Stimulated activated CD4-positive, alpha-beta T cell treated with anti-CD3 and anti-CD28 coated beads, Interleukin-4, amount 100 ng/mL, for 48 hours (primary cell): ENCODE measurements at regions not wholly inside any gene's neighbourhood (a gene's known extent, or its start where the extent isn't known, plus 50 kb on each side); places are given as distances from the start of the nearest gene placed in this dataset.
"Not testable (repeated sequence)": the region's sequence is repeated elsewhere in the genome, so short reads cannot be mapped to it uniquely, and the experiment has no call there.

Source experiments
- DNase-seq, 2 donors: peaks; one replicate each; pipeline ENCODE4 v3.0.0-alpha.2; 2020; ENCODE audit warnings: low read depth in 2 of 2

DNA sequence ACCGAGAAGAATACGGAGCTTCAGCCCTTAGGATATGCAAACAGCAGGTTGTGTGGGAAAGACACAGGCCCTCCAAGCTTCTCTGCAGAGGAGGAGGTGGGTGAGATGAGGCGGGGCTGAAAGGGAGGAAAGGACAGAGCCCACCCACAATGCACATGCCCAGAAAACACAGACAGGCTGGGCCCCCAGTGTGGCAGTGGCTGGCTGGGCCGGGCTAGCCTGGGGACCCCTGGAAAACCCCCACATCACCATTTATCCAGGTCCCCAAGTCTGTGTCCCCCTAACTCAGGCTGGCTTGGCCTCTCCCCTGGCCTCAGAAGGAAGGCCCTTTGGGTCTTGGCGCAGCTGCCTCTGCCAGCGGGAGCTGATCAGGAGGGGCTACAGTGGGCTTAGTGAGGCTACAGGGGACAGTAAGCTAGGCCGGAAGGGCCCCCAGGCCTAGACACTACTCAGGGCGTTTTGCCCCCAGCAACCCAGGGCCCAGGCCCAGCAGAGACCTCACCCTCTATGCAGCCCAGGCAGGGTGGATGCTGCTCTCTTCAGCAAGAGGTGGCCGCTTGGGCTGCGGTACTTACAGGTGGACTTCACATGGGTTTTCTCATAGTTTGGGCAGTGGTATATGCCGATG is 119.5 kb downstream of the TUBA3C start:
- no peak for DNase-seq

DNA sequence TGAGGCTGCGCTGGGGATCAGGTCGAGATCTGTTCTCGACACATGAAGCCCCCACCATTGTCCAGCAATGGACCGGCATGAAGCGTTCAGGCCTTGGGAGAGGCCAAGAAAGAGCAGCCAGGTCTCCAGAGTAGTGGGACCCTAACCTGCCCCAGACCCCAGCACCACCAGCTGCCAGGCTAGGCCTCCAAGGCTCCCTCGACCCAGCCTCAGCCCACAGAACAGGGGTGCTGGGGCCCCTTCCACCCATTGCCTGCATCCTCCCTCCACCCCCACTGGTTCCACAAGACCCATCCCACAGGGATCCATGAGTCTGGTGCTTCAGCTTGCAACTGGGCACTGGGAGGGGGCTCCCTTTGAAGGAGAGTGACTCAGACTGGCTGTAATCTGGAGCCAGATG is 120.3 kb downstream of the TUBA3C start:
- no peak for DNase-seq

DNA sequence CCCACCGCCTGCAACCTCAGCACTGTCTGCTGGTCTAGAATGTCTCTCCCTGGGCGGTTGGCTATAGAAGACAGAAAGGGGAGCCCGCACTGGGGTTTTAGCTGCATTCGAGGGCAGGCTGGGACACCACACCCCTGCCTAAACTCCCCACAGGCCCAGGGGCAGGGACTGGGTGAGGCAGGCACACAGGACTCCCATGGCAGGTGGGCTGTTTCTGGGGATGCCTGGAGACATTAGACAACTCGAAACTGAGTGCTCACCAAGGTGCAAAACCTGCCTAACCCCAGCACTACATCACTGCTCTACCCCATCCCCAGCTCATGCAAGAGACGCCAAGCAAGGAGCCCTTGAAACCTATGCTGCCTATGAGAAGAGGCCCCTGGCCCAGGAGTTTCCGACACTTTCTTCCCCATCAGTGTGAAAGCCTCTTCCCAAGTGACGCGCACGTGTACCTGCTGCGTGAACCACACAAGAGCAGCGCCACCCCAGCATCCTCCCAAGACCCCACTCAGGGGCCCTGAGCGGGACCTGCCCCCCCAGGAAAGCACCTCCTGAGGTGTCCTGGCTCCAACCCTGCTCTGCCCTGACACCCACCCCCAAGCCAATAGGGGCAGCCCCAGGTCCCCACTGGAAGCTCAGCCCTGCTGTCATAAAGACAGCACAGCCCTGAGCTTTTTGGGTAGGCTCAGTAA is 121.2 kb downstream of the TUBA3C start:
- no peak for DNase-seq

DNA sequence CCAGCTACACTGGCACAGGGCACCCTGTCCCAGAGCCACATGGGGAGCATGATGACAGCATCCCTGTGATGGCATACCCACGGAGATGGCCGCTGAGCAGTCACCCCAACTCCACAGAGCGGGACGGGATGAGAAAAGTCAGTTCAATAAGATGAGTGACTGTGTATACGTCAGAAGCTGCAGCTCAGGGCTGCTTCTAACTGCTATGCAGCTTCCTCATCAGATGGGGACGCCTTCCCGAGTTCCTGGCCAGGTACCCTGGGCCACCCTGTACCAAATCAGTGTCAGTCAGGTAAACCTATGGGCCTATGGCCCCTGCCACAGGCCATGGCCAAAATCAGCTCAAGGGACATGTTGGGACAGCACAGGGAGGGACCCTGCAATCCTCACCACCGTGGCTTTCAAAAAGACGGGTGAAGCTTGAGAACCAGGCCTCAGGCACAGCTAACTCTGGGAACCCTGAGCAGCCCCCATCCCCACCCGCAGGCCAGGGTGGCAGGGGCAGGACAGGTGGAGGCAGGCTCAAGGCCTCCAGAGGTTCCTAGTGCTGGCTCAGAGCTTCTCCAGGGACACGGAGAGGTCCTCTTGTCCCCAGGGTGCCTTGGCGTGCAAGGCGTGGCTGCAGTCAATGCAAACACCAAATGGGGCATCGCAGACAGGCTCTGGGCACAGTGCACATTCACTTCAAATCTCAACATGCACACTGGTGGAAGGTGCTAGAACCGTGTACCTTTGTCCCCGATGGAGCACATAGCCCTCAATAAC is 122.4 kb downstream of the TUBA3C start:
- DNase-seq = no peak

DNA sequence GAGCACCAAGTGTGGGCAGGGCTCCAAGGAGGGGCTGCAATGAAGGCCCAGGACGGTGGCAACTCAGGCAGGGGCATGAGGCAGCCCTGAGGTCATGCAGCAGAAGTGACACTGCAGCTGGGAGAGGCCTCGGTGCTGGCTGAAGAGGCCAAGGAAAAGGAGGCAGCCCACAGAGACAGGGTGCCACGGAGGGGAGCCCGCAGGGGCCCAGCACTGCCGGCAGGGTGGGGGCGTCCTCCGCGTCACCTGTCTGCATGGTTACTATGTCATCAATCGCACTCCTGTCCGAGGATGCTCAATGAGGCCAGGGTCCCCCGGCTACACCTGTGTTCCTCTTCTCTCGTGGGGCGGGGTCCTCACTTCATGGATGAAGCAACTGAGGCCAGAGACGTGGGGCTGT is 123.1 kb downstream of the TUBA3C start:
- DNase-seq = no peak

DNA sequence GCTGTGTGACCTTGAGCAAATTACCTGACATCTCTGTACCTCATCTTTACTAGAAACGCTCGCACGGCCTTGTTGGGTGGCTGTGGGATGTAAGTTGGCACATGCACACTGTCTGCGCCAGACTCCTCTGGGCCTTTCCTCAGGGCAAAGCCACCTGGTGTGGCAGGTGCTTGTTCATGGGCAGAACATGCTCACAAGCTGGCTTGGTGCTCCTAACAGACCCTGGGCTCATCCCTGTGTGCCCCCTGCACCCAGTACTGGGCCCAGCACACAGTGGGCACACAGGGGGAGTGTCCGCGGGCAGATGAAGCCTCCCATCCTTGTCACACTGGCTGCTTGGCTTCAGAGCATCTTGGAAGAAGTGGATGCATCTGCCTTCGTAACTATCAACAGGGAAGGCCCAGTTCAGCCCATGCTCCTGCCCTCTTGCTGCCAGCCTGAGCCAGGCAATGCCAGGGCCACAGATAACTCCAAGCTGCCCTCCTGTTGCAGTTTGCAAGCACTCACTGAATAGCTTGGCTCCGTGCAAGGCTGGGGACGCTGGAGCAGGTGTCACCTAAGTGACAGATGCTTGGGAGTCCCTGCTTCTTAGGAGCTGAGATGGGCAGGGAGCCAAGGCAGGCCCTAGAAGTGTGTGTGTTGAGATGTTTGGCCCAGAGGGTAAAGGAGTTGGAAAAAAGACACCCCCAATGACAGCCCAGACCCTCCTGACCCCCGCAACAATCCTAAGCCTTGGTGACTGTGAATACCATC is 123.9 kb downstream of the TUBA3C start:
- DNase-seq = no peak

DNA sequence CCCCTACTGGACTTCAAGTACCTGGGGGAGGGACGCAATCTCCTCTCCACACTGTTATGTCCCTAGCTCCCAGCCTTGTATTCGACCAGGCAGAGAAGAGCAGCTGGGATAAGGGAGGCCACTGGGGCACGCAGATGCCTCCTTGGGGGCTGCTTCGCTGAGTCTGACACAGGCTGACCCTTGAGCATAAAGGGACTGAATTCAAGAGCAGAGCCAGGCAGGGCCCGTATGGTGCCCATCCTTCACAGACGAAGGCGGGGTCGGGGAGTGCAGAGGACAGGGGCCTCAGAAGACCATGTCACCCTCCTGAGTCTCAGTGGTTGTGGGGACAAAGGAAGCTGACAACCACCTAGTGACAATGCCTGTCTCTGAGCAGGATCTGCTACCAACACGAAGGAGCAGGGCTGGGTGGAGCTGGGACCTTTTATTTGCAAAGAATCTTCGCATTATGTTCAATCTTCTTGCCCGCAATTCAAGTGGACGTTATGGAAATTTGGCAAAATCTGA is 124.6 kb downstream of the TUBA3C start:
- DNase-seq = no peak

DNA sequence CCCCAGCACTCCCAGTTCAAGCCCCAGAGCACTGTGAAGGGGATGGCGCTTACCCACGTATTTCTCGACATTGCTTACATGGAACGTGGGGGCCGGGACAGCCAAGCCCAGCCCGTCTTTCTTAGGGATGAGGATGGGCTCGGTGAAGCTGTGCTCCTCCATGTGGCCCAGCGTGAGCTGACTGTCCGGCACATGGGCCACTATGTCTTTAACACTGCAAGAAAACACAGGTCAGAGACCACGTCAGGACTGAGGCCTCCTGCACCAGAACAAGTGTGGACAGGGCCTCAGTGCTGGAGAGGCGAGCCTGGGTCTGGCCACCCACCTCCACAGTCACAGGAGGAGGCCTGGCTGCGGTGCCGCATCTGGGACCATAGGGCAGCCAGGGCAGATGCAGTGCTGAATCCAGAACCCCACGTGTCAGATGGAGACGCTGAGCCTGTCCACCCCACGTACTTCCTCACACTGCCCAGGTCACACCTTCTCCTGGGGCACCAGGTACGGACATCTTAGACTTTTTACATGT is 125.2 kb downstream of the TUBA3C start:
- no peak for DNase-seq

DNA sequence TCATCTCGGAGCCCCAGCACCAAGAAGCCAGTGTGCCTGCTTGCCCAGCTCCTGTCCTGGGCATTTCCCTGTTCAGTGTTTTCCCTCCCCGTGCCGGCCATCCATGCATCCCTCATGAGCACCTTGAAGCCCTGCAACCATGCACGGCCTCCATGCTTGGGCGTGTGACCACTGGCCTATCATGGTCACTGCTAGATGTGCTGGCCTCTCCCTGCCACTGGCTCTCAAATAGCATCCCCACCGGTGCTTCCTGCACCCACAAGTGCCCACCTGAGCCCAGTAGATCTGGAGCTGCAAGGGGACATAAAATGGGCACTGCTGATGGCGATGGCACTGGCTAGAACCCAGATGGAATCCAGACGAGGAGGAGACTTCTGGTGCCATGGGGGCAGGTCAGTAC is 126.0 kb downstream of the TUBA3C start:
- DNase-seq = no peak

DNA sequence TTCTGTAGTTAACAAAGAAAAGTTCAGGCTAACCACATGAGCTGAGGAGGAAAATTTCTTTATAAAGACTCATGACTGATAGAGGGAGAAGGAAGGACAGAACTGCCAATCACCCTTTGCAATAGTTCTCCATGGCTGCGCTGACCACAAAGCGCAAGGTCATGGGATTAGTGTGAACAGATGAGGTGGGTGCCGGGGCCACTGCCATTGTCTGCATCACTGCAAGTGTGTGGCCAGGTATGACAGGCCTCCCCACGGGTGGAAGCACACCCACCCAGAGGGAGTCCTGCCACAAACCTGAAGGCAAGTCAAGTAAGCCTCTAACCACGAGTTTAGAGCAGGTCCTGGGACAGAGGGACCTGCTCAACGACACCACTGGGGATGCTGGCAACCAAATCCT is 128.1 kb downstream of the TUBA3C start:
- no peak for DNase-seq

DNA sequence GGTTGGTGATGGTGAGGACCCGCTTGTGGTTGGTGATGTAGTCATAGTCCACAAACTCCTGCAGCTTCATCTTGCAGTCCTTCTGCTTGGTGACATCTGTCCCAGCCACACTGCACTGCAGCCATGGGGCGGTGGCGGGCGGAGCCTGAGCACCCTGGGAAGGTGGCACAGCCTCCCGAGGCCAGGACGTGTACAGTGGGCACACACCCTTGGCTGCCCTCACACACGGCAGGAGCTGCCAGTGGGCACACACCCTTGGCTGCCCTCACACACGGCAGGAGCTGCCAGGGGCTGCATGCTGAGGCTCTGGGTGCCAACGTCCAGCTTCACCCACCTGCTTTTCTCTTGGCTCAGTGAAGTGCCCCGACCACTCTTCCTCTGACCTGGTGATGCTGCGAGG is 128.7 kb downstream of the TUBA3C start:
- DNase-seq = no peak

DNA sequence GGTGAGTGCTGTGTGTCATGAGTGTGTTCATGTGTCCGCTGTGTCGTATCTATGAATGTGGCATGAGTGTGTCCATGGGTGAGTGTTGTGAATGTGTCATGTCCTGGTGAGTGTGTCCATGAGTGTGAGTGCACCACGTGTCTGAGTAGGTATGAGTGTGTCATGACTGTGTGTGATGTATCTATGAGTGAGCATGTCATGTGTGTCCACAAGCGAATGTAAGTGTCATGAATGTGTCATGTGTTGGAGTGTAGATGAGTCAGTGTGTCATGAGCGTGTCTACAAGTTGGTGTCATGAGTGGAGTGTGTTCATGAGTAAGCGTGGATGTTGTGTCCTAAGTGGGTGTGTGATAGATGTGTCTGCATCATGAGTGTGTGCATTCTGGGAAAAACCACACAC is 129.4 kb downstream of the TUBA3C start:
- no peak for DNase-seq

DNA sequence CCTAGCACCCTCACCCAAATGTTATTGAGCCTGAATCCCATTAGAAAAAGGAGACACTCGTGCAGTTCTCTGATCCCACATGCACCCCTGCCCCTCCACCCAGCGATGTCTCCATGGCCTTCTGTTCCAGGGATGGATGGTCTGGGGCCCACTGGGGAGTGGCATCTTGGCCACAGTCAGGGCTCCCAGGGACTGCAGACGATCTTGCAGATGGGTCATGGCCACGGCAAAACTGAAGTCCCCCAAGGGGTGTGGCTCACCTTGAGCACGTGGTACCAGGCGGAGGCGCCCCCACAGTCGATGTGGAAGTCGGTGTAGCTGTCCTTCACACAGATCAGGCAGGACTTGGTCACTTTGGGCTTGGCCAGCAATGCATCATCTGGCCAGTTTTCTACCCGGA is 130.7 kb downstream of the TUBA3C start:
- no peak for DNase-seq

DNA sequence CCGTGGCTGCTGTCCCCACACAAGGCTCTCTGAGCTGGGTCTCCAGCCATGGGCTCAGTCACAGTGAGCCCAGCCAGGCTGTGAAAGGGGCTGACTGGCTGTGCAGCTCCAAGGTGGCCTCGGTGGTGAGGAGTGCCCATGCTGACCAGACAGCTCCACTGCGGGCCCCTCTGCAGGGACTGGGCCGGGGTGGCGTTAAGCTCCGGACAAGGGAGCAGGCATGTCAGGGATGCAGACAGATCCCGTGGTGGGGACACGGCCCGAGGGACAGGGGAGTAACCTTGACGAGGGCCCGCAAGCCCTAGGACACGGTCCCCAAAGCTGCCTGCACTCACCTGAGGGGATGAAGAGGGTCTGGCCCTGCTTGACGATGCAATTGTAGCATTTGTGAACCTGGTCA is 132.0 kb downstream of the TUBA3C start:
- not testable (repeated sequence) for DNase-seq

DNA sequence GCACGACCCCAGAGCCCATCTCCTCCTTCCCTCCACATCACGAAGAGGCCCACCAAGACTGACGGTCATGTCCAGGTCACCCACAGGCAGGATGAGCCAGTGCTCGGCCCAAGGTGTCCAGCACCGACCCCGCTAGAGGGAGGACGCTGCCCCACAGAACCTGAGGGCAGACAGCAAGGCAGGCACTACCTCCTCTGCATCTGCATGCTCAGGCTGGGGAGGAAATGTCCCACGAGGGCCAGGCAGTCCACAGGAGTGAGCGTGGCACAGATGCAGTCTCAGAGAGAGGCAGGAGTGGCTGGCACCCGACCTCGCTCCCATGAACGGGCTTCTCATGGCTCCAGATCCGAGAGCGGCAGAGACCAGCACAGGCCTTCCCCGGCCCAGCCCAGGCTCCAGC is 133.2 kb downstream of the TUBA3C start:
- DNase-seq = no peak

DNA sequence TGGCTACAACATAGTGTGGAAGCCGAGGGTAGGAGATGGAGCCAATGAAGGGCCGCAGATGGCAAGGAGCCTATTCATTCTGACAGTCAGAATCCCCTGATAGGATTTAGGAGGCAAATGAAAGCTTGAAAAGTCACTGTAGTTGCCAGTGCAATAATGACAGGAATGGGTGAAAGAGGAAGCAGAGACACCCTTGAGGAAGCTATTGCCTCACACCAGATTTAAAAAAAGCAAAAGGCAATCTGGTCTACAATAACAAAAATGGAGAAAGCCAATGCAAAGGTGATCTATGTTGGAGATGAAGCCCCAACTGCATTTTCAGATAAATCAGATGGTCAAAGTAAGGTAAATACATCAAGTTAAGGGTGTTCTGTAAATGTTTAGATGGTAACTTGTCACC is 158.5 kb downstream of the TUBA3C start:
- no peak for DNase-seq

DNA sequence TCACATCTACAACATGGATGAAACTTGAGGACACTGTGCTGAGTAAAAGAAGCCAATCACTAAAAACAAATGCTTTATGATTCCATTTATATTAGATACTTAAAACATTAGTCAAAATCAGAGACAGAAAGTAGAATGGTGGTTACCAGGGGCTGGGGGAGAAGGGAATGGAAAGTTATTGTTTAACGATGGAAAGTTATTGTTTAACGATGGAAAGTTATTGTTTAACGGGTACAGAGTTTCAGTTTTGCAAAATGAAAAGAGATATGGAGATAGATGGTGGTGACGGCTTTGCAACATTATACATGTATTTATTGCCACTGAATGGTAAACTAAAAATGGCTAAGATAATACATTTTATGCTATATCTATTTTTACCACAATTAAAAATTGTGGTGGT is 160.6 kb downstream of the TUBA3C start:
- DNase-seq = no peak

DNA sequence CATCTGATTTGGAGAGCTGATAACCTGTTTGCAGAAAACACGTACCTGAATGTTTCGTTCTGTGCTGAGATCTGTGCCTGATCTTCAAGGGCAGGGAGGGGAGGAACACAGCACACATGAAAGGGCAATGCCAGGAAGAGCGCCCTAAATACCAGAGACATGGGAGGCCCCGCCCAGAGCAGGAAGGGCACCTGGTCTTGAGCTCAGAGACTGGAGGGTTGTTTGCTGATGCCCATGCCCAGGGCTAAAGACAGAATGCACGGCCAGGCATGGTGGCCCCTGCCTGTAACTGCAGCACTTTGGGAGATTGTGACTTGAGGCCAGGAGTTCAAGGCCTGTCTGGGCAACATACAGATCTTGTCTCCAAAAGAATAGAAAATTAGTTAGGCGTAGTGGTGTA is 183.2 kb downstream of the TUBA3C start:
- DNase-seq = no peak

DNA sequence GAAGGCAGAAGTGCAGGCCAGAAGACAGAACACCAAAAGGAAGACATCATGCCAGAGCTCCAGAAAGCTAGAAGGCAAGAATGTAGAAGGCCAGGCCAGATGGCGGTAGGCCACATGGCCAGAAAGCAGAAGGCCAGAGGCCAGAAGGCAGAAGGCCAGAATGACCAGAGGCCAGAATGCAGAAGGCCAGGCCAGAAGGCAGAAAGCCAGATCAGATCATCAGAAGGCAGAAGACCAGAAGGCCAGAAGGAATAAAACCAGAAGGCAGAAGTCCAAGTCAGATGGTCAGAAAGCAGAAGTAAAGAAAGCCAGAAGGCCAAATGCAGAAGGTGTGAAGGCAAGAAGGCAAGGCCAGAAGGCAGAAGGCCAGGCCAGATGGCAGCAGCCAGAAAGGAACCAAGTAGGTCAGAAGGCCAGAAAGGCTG is 185.0 kb downstream of the TUBA3C start:
- no peak for DNase-seq

DNA sequence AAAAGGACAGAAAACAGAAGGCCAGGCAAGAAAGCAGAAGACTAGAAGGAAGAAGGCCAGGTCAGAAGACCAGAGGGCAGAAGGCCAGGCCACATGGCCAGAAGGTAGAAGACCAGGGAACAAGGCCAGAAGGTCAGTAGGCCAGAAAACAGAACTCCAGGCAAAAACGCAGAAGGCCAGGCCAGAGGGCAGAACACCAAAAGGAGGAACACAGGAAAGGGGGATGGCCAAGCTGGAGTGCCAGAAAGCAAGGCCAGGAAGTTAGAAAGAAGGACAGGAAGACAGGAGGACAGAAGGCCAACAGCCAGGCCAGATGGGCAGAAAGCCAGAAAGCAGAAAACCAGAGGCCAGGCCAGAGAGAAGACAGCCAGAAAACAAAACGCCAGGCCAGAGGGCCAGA is 185.4 kb downstream of the TUBA3C start:
- DNase-seq = no peak

DNA sequence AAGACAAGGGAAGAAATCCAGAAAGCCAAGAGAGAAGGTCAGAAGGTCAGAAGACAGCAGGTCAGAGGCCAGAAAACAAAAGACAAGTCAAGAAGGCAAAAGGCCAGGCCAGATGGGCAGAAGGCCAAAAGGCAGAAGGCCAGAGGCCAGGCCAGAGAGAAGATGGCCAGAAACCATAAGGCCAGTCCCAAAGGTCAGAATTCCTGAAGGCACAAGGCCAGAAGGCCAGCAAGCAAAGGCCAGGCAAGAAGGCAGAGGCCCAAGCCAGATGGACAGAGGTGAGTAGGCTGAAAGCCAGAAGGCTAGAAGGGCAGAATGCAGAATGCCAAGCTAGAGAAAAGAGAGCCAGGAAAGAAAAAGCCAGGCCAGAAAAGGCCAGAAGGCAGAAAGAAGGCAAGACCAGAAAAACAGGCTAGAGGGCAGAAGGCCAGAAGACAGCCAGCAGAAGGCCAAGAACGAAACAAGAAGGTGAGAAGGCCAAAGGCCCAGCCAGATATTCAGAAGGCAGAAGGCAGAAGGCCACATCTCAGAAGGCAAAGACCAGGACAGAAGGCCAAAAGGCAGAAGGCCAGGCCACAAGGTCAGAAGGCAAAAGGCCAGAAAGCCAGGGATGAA is 186.3 kb downstream of the TUBA3C start:
- no peak for DNase-seq
